Type B pancreatic cell (in vitro differentiated cells): ENCODE measurements at regions not wholly inside any gene's neighbourhood (a gene's known extent, or its start where the extent isn't known, plus 50 kb on each side); places are given as distances from the start of the nearest gene placed in this dataset.
"Not testable (repeated sequence)": the region's sequence is repeated elsewhere in the genome, so short reads cannot be mapped to it uniquely, and the experiment has no call there.

Experiments
- DNase-seq: peaks from one replicate; pipeline ENCODE4 v3.0.0; 2021; ENCODE audit warnings: mixed read lengths; ENCODE audit not compliant: unreplicated experiment; ENCODE audit errors: extremely low spot score
- H3K27ac Mint-ChIP-seq: 2 replicates; pipeline ENCODE4 v1.8.0; 2021; ENCODE audit warnings: mild to moderate bottlenecking, mixed read lengths
- H3K27me3 Mint-ChIP-seq: 2 replicates; pipeline ENCODE4 v1.8.0; 2021; ENCODE audit warnings: mixed read lengths
- H3K36me3 Mint-ChIP-seq: 2 replicates; pipeline ENCODE4 v1.8.0; 2021; ENCODE audit warnings: mixed read lengths
- H3K4me1 Mint-ChIP-seq: one replicate; pipeline ENCODE4 v1.8.0; 2021; ENCODE audit warnings: mixed read lengths; ENCODE audit not compliant: unreplicated experiment
- H3K4me3 Mint-ChIP-seq: 2 replicates; pipeline ENCODE4 v1.8.0; 2021; ENCODE audit warnings: mild to moderate bottlenecking, mixed read lengths
- H3K9me3 Mint-ChIP-seq: 2 replicates; pipeline ENCODE4 v1.8.0; 2021; ENCODE audit warnings: mixed read lengths
- CTCF ChIP-seq: fragments of 200-600 bp; sonication (generic); conservative IDR thresholded peaks from 2 replicates; pipeline ENCODE4 v1.5.0; 2021; ENCODE audit warnings: antibody characterized with exemption, mild to moderate bottlenecking

DNA sequence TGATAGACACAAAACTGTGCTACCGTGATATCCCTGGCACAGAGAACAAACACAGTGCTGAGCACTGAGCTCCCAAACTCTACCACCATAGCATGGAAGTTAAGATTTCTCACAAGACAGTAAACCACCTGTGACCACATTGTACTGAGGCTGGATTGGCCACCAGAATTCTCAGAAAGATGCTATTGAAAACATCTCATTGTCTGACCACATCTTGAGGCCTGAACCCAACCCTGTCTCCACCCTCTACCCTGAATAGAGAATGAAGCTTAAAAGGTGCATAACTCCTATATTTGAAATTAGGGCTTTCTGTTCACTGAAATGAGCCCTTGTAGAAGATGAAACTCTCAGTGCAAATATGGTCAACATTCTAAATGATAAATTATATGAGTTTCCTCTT lies 281.3 kb upstream of the NPAP1 start:
- Mint-ChIP-seq H3K27me3 (no peaks in the 10 kb centered on the region), H3K4me3 (no peak overlapping the region), H3K9me3 (no peaks in the 10 kb centered on the region), H3K36me3 (no peaks in the 10 kb centered on the region), H3K4me1 (no peaks in the 10 kb centered on the region), H3K27ac (no peak overlapping the region)
- TF ChIP-seq CTCF: no peak
- no peak for DNase-seq

DNA sequence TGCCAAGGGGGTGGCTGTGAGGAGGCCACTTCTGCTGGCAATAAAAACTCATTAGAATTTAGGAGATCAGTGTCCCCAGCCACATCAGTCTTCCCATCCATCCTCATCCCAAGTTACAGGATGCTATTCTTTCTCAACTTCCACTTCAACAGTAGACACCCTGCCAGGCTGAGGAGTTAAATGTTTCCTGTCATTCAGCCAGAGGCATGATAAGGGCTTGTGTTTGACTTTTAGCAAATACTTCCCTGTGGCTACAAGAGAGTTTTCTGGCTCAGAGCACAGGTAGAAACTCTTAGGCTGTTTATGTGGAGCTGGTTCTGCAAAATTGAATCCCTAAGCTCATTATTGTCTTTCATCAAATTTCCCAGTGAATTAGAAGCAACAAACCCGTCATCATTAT lies 262.9 kb upstream of the NPAP1 start:
- H3K4me3 Mint-ChIP-seq, H3K36me3 Mint-ChIP-seq, H3K9me3 Mint-ChIP-seq, H3K4me1 Mint-ChIP-seq, DNase-seq, H3K27ac Mint-ChIP-seq, H3K27me3 Mint-ChIP-seq: not testable (repeated sequence)

GRCh38 chr15:24426286-24427054 lies 249.1 kb upstream of the NPAP1 start:
- H3K36me3 Mint-ChIP-seq, DNase-seq, H3K27ac Mint-ChIP-seq, H3K4me1 Mint-ChIP-seq, H3K27me3 Mint-ChIP-seq, H3K9me3 Mint-ChIP-seq: not testable (repeated sequence)
- peak overlapping the region; percentile 77 for H3K4me3 Mint-ChIP-seq

GRCh38 chr15:24427055-24427400 lies 248.5 kb upstream of the NPAP1 start:
- not testable (repeated sequence) for DNase-seq, H3K9me3 Mint-ChIP-seq, H3K36me3 Mint-ChIP-seq, H3K27me3 Mint-ChIP-seq, H3K4me1 Mint-ChIP-seq, H3K27ac Mint-ChIP-seq
- peak overlapping the region; percentile 77 for H3K4me3 Mint-ChIP-seq

- not testable (repeated sequence) for H3K4me1 Mint-ChIP-seq, DNase-seq, H3K36me3 Mint-ChIP-seq, H3K27ac Mint-ChIP-seq, H3K27me3 Mint-ChIP-seq, H3K4me3 Mint-ChIP-seq, H3K9me3 Mint-ChIP-seq
Measured at GRCh38 chr15:24435075-24435820, 240.3 kb upstream of the NPAP1 start.

DNA sequence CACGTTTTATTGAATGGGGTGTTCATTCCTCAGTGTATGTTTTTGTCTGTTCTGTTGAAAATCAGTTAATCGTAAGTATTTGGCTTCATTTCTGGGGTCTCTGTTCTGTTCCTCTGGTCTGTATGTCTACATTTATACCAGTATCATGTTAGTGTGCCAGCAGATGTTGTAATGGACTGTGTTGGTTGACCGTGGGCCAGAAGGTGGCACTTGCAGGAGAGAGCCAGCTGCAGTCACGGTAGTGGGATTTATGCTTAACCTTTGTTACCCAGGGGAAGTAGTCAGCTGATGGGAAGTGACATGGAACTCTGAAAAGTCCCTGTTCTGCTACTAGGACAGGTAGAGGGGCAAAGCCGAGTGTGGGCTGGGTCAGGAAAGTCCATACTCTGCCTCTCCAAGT lies 238.3 kb upstream of the NPAP1 start:
- not testable (repeated sequence) for DNase-seq, H3K9me3 Mint-ChIP-seq, H3K27me3 Mint-ChIP-seq, H3K4me1 Mint-ChIP-seq, H3K36me3 Mint-ChIP-seq, H3K4me3 Mint-ChIP-seq, H3K27ac Mint-ChIP-seq

DNA sequence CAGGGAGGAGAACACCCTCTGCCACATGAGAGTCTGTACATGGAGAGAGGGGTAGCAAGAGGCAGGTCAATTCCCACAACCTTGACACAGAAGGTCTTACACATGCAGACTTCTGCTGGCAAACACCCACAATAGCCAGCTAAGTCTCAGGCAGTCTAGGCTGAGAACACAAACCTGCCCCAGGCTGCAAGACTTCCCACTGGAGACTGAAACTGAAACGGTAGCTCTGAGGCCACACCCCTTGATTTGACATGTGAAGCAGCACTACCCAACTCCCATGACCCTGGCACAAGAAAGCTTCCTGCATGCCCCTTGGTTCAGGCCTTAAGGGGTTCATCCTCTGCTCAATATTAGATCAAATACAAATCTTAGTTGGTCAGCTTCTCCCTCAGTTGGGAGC lies 237.8 kb upstream of the NPAP1 start:
- not testable (repeated sequence) for H3K4me3 Mint-ChIP-seq, H3K9me3 Mint-ChIP-seq, H3K4me1 Mint-ChIP-seq, H3K27me3 Mint-ChIP-seq, DNase-seq, H3K27ac Mint-ChIP-seq, H3K36me3 Mint-ChIP-seq

- H3K36me3 Mint-ChIP-seq, H3K27me3 Mint-ChIP-seq, DNase-seq, H3K9me3 Mint-ChIP-seq, H3K27ac Mint-ChIP-seq, H3K4me1 Mint-ChIP-seq: not testable (repeated sequence)
- peak overlapping the region; percentile 80 for H3K4me3 Mint-ChIP-seq
Measured at GRCh38 chr15:24477107-24478025, 198.2 kb upstream of the NPAP1 start.

DNA sequence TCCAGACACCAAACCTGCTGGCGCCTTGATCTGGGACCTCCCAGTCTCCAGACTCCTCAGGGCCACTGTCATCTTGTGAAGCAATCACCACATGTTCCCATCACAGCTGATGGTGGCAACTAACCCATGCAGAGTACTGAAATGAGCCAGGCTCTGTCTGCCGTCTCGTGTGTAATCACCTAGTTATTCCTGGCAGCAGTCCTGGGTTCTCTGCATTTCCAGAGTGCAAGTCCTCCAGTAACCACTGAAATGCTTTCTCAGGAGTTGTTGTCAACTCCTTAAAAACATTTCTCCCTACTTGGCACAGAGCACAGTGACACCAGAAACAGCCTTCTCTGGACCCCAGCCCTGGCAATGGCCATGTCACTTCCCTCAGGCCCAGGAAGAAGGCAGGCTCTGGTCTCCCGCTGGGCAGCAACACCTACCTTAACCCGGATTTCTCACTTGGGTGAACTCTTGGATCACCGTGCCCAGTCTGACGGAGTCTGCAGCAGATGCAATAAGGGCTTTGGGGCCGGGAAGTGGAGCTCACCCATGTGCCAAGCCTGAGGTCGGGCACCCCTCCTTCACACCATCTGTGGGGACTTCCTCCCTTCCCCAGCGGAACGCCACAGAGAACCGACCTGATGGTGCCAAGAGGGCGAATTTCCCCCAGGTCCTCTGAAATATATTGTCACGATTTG lies 189.5 kb upstream of the NPAP1 start:
- H3K4me1 Mint-ChIP-seq, H3K27me3 Mint-ChIP-seq, H3K27ac Mint-ChIP-seq, H3K4me3 Mint-ChIP-seq, H3K9me3 Mint-ChIP-seq, DNase-seq, H3K36me3 Mint-ChIP-seq: not testable (repeated sequence)

- not testable (repeated sequence) for H3K36me3 Mint-ChIP-seq, H3K27ac Mint-ChIP-seq, H3K27me3 Mint-ChIP-seq, H3K4me1 Mint-ChIP-seq, DNase-seq, H3K9me3 Mint-ChIP-seq, H3K4me3 Mint-ChIP-seq
Measured at GRCh38 chr15:24488164-24488907, 187.2 kb upstream of the NPAP1 start.

GRCh38 chr15:24505216-24505615 lies 170.4 kb upstream of the NPAP1 start:
- not testable (repeated sequence) for H3K27me3 Mint-ChIP-seq, H3K9me3 Mint-ChIP-seq

GRCh38 chr15:24509714-24510113 lies 165.9 kb upstream of the NPAP1 start:
- H3K4me3 Mint-ChIP-seq, H3K27me3 Mint-ChIP-seq, H3K36me3 Mint-ChIP-seq, H3K9me3 Mint-ChIP-seq, DNase-seq, H3K4me1 Mint-ChIP-seq, H3K27ac Mint-ChIP-seq: not testable (repeated sequence)

More at GRCh38 chr15:24505216-24505615, 170.4 kb upstream of the NPAP1 start:
- not testable (repeated sequence) for H3K27ac Mint-ChIP-seq, DNase-seq, H3K4me3 Mint-ChIP-seq, H3K36me3 Mint-ChIP-seq, H3K4me1 Mint-ChIP-seq
